Endothelial cell (in vitro differentiated cells): ENCODE measurements at regions not wholly inside any gene's neighbourhood (a gene's known extent, or its start where the extent isn't known, plus 50 kb on each side); places are given as distances from the start of the nearest gene placed in this dataset.

Source experiments
- DNase-seq: peaks from one replicate; pipeline ENCODE4 v3.0.0; 2021; ENCODE audit warnings: low spot score
- H3K27ac Mint-ChIP-seq: one replicate; pipeline ENCODE4 v1.8.0; 2021; ENCODE audit warnings: mixed read lengths, inconsistent platforms; ENCODE audit not compliant: unreplicated experiment
- H3K27me3 Mint-ChIP-seq: one replicate; pipeline ENCODE4 v1.8.0; 2021; ENCODE audit warnings: mild to moderate bottlenecking, moderate library complexity, mixed read lengths, inconsistent platforms; ENCODE audit not compliant: unreplicated experiment
- H3K36me3 Mint-ChIP-seq: one replicate; pipeline ENCODE4 v1.8.0; 2021; ENCODE audit warnings: mild to moderate bottlenecking, low read depth, mixed read lengths, inconsistent platforms; ENCODE audit not compliant: unreplicated experiment
- H3K4me1 Mint-ChIP-seq: one replicate; pipeline ENCODE4 v1.8.0; 2021; ENCODE audit warnings: mild to moderate bottlenecking, mixed read lengths, inconsistent platforms; ENCODE audit not compliant: unreplicated experiment
- H3K4me3 Mint-ChIP-seq: one replicate; pipeline ENCODE4 v1.8.0; 2021; ENCODE audit warnings: mild to moderate bottlenecking, mixed read lengths, inconsistent platforms; ENCODE audit not compliant: unreplicated experiment
- H3K9me3 Mint-ChIP-seq: one replicate; pipeline ENCODE4 v1.8.0; 2021; ENCODE audit warnings: mixed read lengths, inconsistent platforms; ENCODE audit not compliant: unreplicated experiment
- TF ChIP-seq, protein P1 (sequence below): fragments of 200-600 bp; sonication (generic); IDR thresholded peaks from one replicate; pipeline ENCODE4 v1.5.0; 2021; ENCODE audit warnings: antibody characterized with exemption; ENCODE audit not compliant: unreplicated experiment

DNA sequence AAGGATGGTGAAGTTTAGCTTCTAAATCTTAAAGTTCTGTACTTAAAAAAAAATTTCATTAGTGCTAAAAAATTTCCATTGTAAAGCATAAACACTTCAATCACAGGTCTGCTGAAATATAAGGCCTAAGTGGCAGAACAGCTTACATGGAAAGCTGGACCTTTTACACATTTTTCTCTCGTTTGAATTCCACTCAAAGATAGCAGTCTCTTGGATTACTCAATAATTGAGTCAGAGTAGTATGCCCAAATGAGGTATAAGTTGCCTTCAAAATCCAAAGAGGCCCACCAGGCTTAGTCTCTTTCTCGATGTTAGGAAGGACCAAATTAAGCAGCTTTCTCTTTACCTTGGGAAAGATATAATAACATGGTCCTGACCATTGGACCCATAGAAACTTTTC lies 220.4 kb upstream of the CWC22 start:
- TF ChIP-seq, protein P1, sequence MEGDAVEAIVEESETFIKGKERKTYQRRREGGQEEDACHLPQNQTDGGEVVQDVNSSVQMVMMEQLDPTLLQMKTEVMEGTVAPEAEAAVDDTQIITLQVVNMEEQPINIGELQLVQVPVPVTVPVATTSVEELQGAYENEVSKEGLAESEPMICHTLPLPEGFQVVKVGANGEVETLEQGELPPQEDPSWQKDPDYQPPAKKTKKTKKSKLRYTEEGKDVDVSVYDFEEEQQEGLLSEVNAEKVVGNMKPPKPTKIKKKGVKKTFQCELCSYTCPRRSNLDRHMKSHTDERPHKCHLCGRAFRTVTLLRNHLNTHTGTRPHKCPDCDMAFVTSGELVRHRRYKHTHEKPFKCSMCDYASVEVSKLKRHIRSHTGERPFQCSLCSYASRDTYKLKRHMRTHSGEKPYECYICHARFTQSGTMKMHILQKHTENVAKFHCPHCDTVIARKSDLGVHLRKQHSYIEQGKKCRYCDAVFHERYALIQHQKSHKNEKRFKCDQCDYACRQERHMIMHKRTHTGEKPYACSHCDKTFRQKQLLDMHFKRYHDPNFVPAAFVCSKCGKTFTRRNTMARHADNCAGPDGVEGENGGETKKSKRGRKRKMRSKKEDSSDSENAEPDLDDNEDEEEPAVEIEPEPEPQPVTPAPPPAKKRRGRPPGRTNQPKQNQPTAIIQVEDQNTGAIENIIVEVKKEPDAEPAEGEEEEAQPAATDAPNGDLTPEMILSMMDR: no peak
- Mint-ChIP-seq H3K27ac (no peak overlapping the region), H3K4me3 (no peak overlapping the region), H3K27me3 (no peaks in the 10 kb centered on the region), H3K36me3 (no peaks in the 10 kb centered on the region), H3K4me1 (no peaks in the 10 kb centered on the region), H3K9me3 (no peaks in the 10 kb centered on the region)
- no peak for DNase-seq

DNA sequence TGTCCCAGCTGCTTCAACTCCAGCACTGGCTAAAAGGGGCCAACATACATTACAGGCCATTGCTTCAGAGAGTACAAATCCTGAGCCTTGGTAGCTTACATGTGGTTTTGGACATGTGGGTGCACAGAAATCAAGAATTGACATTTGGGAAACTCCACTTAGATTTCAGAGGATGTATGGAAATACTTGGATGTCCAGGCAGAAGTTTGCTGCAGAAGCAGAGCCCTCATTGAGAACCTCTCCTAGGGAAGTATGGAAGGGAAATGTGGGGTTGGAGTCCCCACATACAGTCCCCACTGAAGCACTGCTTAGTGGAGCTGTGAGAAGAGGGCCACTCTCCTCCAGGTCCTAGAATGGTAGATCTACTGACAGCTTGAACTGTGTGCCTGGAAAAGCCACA lies 218.0 kb upstream of the CWC22 start:
- H3K4me1 Mint-ChIP-seq: no peaks in the 10 kb centered on the region
- TF ChIP-seq, protein P1: no peak
- no peak overlapping the region for H3K4me3 Mint-ChIP-seq
- H3K36me3 Mint-ChIP-seq: no peaks in the 10 kb centered on the region
- H3K27ac Mint-ChIP-seq: no peak overlapping the region
- no peaks in the 10 kb centered on the region for H3K9me3 Mint-ChIP-seq
- no peak for DNase-seq
- no peaks in the 10 kb centered on the region for H3K27me3 Mint-ChIP-seq

DNA sequence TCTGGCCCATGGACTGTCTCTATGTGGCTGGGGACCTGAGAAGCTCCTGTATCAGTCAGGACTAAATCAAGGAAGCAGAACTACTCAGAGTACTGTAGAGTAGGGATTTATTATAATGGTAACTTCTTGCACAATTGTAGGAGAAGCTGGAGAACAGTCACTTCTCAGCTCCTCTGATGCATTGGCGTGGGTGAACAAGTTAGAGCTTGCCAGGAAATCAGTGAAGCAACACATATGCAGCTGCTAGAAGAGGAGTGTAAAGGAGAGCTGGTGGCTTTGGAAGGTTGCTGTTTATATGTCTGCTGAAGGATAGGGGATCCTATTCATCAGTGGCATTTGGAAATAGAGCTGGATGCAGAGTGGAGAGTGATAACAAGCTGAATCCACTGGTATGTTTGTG lies 215.5 kb upstream of the CWC22 start:
- no peak overlapping the region for H3K4me3 Mint-ChIP-seq
- no peaks in the 10 kb centered on the region for H3K4me1 Mint-ChIP-seq
- TF ChIP-seq, protein P1: no peak
- H3K27ac Mint-ChIP-seq: no peak overlapping the region
- no peak for DNase-seq
- H3K9me3 Mint-ChIP-seq: no peaks in the 10 kb centered on the region
- H3K36me3 Mint-ChIP-seq: no peaks in the 10 kb centered on the region
- H3K27me3 Mint-ChIP-seq: no peaks in the 10 kb centered on the region

DNA sequence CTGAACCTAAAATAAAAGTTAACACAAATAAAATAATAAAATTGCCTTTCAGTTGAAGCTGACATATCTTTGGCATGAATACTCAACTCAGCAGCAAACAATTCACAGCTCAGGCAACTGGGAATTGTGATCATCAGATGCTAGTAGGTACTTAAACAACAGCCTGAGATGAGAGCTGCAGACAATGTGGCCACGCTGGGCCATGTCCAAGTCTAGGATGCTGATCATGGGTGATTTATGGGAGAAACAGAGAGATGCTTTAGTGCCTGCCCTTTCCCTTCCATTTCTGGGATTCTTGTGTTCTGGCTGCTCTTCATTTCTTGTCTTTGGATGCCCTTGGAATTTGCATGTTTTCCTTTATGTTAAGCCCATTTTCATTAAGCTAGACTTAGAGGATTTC lies 212.4 kb upstream of the CWC22 start:
- Mint-ChIP-seq H3K27me3 (no peaks in the 10 kb centered on the region), H3K9me3 (no peaks in the 10 kb centered on the region), H3K27ac (no peak overlapping the region), H3K36me3 (no peaks in the 10 kb centered on the region), H3K4me3 (no peak overlapping the region), H3K4me1 (no peaks in the 10 kb centered on the region)
- no peak for DNase-seq
- TF ChIP-seq, protein P1: no peak

DNA sequence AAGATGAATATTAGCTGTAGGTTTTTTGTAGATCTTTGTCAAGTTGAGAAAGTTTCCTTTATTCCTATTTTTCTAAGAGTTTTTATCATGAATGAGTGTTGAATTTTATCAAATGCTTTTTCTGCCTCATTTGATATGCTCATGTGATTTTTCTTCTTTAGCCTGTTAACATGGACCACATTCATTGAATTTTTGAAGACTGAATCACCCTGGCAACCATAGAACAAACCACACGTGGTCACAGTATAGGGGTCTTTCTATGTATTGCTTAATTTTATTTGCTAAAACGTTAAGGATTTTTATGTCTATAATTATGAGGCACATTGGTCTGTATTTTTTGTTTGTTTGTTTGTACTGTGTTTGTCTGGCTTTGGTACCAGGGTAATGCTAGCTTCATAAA lies 201.7 kb upstream of the CWC22 start:
- H3K4me1 Mint-ChIP-seq: no peaks in the 10 kb centered on the region
- H3K4me3 Mint-ChIP-seq: no peak overlapping the region
- TF ChIP-seq, protein P1: no peak
- H3K36me3 Mint-ChIP-seq: no peaks in the 10 kb centered on the region
- no peak overlapping the region for H3K27ac Mint-ChIP-seq
- no peak for DNase-seq
- peaks cover 1% of the 10 kb centered on the region for H3K27me3 Mint-ChIP-seq
- no peaks in the 10 kb centered on the region for H3K9me3 Mint-ChIP-seq
